ENCODE measurements at regions not wholly inside any gene's neighbourhood (a gene's known extent, or its start where the extent isn't known, plus 50 kb on each side); places are given as distances from the start of the nearest gene placed in this dataset.

DNA sequence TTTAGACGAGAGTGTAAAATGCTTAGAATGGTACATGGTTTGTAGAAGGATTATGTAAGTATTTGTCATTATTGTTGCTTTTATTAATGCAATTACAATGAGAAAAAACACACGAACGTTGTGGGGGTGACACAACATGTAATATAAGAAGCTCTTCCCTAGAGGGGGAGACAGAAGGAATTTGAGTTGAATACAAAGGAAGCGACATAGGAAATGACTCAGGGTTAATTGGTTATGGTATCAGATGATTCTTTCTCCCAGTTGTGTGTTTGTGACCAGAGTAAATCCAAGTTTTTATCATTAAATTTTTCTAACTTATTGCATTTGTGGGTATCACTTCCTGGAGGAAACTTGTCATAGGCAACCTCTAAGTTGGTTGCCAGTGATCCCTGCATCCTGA lies 625.6 kb upstream of the CDH2 start:
- TF ChIP-seq, protein P1, sequence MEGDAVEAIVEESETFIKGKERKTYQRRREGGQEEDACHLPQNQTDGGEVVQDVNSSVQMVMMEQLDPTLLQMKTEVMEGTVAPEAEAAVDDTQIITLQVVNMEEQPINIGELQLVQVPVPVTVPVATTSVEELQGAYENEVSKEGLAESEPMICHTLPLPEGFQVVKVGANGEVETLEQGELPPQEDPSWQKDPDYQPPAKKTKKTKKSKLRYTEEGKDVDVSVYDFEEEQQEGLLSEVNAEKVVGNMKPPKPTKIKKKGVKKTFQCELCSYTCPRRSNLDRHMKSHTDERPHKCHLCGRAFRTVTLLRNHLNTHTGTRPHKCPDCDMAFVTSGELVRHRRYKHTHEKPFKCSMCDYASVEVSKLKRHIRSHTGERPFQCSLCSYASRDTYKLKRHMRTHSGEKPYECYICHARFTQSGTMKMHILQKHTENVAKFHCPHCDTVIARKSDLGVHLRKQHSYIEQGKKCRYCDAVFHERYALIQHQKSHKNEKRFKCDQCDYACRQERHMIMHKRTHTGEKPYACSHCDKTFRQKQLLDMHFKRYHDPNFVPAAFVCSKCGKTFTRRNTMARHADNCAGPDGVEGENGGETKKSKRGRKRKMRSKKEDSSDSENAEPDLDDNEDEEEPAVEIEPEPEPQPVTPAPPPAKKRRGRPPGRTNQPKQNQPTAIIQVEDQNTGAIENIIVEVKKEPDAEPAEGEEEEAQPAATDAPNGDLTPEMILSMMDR (IDR thresholded peaks at IDR 0.05; ENCODE audit: low read depth, low read length, poor library complexity, severe bottlenecking): no peak
- TF ChIP-seq EZH2phosphoT487 (IDR thresholded peaks at IDR 0.05; ENCODE audit: borderline replicate concordance, low read length): no peak

Data from DOHH2 (cell line).